Adrenal gland (tissue), 9 donors: ENCODE measurements at regions not wholly inside any gene's neighbourhood (a gene's known extent, or its start where the extent isn't known, plus 50 kb on each side); places are given as distances from the start of the nearest gene placed in this dataset.

Source experiments
- DNase-seq, 7 donors: peaks; one replicate each; pipeline ENCODE4 v3.0.0-alpha.2; 2019 to 2020
- H3K27ac ChIP-seq, 5 donors: fragments of 200-600 bp; sonication (generic) in 4 of 5; 1 replicate in 3 of 5; 2 replicates in 2 of 5; pipeline versions ENCODE4 v1.5.1 to v1.8.0; 2016 to 2020; ENCODE audit warnings: mild to moderate bottlenecking in 1 of 5
- H3K27me3 ChIP-seq: fragments of 200-600 bp; 2 replicates; pipeline ENCODE4 v1.8.0; 2021
- H3K36me3 ChIP-seq, 2 donors: fragments of 200-600 bp; replicated peaks in 1 of 2; 1 replicate in 1 of 2; 2 replicates in 1 of 2; pipeline versions ENCODE4 v1.5.1 to v1.8.0; 2018 to 2022
- H3K4me1 ChIP-seq, 2 donors: fragments of 200-600 bp; replicated peaks in 1 of 2; 1 replicate in 1 of 2; 2 replicates in 1 of 2; pipeline versions ENCODE4 v1.5.1 to v1.8.0; 2018 to 2021
- H3K4me3 ChIP-seq, 4 donors: fragments of 200-600 bp; sonication (generic) in 3 of 4; one replicate each; pipeline ENCODE4 v1.5.1; 2016 to 2018
- H3K9me3 ChIP-seq, 3 donors: fragments of 200-600 bp; sonication (generic) in 1 of 3; replicated peaks in 1 of 3; 1 replicate in 2 of 3; 2 replicates in 1 of 3; pipeline versions ENCODE4 v1.5.1 to v1.8.0; 2016 to 2021
- POLR2A ChIP-seq, 2 donors: fragments of 450-650 bp; IDR thresholded peaks; one replicate each; pipeline ENCODE4 v1.6.1; 2017; ENCODE audit warnings: antibody characterized with exemption in 2 of 2, mild to moderate bottlenecking in 2 of 2, moderate library complexity in 1 of 2
- WGBS, 4 donors: extraction: QIAGEN DNeasy Blood & Tissue Kit in 2 of 4; methylation state at CpG; one replicate each; pipeline versions ENCODE4 v1.1.5 to v1.1.7; 2013 to 2017; 5-methylcytosine and 5-hydroxymethylcytosine counted together
- intact Hi-C, 2 donors: fragments of 100-400 bp; cut with DNase I; formaldehyde crosslinking; loops; one replicate each; pipeline versions ENCODE4 v1.14.1 to v1.15.0; 2022 to 2023
- TF ChIP-seq, protein P1 (sequence below), 6 experiments: fragments of 450-650 bp in 4 of 6; fragments of 200-600 bp in 2 of 6; sonication (generic) in 1 of 6; IDR thresholded peaks; 1 replicate in 5 of 6; 2 replicates in 1 of 6; pipeline versions ENCODE4 v1.5.1 to v1.8.0; 2016 to 2021; ENCODE audit warnings: antibody characterized with exemption in 6 of 6, mild to moderate bottlenecking in 2 of 6, moderate library complexity in 1 of 6
- donor health status: healthy with polysubstance abuse.
- donor health status: Bipolar disorder and iron deficiency.
- donor health status: DM: yes; HTN: yes; CAD: no.
- donor health status: DM: no; HTN: no; CAD: no.
- donor health status: DM: no; HTN: no; CAD: no.

DNA sequence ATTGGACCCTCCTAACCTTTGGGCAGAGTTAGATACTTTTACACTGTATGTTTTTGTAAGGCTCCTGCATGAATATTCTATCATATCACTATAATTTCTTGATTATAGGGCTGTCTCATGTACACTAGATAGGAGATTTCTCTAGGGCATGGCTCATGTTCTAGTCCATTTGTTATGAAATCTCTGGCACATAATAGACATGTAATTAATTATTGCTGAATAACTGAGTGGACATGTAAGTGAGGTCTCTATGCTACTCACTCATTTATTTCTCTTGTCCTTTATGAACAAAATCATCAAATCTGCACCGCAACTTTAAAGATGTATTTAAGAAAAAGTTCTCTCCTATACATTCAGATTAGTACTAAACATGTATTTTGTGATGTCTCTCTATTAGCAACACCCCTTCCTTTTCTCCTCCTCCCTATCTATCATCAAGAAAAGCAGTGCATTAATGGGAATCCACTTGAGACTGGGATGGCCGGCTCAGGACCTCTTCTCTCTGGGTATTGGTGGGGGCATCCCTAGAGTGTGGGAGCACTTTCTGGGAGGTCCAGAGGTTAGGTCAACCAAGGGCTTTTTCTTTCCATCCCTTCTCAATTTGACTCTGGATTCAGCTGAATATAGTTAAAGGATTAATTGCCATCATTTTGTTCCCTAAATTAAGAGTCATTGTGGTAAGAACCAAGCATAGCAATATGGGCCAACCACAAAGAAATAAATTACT is 168.0 kb upstream of the HMGA2 start:
- TF ChIP-seq, protein P1, sequence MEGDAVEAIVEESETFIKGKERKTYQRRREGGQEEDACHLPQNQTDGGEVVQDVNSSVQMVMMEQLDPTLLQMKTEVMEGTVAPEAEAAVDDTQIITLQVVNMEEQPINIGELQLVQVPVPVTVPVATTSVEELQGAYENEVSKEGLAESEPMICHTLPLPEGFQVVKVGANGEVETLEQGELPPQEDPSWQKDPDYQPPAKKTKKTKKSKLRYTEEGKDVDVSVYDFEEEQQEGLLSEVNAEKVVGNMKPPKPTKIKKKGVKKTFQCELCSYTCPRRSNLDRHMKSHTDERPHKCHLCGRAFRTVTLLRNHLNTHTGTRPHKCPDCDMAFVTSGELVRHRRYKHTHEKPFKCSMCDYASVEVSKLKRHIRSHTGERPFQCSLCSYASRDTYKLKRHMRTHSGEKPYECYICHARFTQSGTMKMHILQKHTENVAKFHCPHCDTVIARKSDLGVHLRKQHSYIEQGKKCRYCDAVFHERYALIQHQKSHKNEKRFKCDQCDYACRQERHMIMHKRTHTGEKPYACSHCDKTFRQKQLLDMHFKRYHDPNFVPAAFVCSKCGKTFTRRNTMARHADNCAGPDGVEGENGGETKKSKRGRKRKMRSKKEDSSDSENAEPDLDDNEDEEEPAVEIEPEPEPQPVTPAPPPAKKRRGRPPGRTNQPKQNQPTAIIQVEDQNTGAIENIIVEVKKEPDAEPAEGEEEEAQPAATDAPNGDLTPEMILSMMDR (IDR thresholded peaks at IDR 0.05): no peak
- TF ChIP-seq POLR2A (IDR thresholded peaks at IDR 0.05): no peak
- H3K4me3 ChIP-seq: no peak overlapping the region
- no peaks in the 10 kb centered on the region for H3K27me3 ChIP-seq
- H3K9me3 ChIP-seq: no peaks in the 10 kb centered on the region
- WGBS, 4 donors: 90 to 97% (median 93%) methylated on average over 2 of the region's 2 CpGs
- no peak overlapping the region for H3K27ac ChIP-seq
- intact Hi-C loops: no loop called here
- H3K36me3 ChIP-seq: no peaks in the 10 kb centered on the region
- DNase-seq: no peak
- H3K4me1 ChIP-seq: no peaks in the 10 kb centered on the region

DNA sequence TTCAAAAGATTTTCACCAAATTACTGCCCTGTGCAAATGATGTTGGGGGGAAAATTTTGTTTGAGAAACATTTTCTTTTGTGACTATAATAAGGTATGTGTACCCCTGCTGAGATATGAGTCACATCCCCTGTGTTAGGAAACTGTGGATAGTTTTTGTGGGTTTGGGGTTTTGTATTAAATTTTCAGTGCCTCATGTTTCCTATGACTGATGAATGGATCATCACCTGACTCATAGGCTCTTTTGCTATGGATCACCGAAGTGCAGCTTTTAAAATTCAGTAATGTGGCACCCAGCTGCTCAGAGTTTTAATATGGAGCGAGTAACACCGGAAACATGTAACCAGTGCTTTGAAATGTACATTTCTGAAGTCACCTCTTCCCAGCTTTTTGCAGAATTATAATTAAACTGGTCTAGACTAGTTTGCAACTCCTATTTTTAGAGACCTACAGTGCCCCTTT is 167.4 kb upstream of the HMGA2 start:
- 59 to 81% (median 79%) methylated on average over 3 of the region's 3 CpGs for WGBS, 4 donors
- no peaks in the 10 kb centered on the region for H3K4me1 ChIP-seq
- TF ChIP-seq POLR2A (IDR thresholded peaks at IDR 0.05): no peak
- TF ChIP-seq, protein P1 (IDR thresholded peaks at IDR 0.05): no peak
- no peak for DNase-seq
- H3K9me3 ChIP-seq: no peaks in the 10 kb centered on the region
- no peak overlapping the region for H3K4me3 ChIP-seq
- no peaks in the 10 kb centered on the region for H3K27me3 ChIP-seq
- H3K27ac ChIP-seq: no peak overlapping the region
- no peaks in the 10 kb centered on the region for H3K36me3 ChIP-seq
- intact Hi-C loops: no loop called here

DNA sequence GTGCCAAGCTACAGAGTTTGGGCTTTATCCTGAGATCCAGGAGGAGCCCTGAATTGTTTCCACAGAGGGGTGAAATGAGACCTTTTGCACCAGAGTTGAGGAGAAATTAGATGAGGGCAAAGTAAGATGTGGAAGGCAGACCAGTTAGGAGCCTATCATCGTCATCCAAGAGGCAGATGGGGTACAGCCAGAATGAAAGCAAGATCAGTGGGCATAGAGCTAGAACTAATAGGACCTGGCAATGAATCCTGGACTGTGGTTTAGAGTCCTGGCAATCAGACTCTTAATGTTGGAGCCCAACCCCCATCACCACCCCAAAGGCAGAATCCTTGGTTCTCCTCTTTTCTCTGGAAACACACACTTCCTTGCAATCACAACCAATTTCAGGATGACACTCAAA is 166.6 kb upstream of the HMGA2 start:
- no peak overlapping the region for H3K27ac ChIP-seq
- no peaks in the 10 kb centered on the region for H3K36me3 ChIP-seq
- H3K4me1 ChIP-seq: no peaks in the 10 kb centered on the region
- WGBS, 4 donors: 86 to 100% (median 95%) methylated on average over 1 of the region's 1 CpG; no CpG with 5 or more reads in 1 of the 4 donors
- TF ChIP-seq, protein P1 (IDR thresholded peaks at IDR 0.05): no peak
- no peak for TF ChIP-seq POLR2A (IDR thresholded peaks at IDR 0.05)
- DNase-seq: no peak
- intact Hi-C loops: no loop called here
- H3K9me3 ChIP-seq: no peaks in the 10 kb centered on the region
- H3K27me3 ChIP-seq: no peaks in the 10 kb centered on the region
- no peak overlapping the region for H3K4me3 ChIP-seq

DNA sequence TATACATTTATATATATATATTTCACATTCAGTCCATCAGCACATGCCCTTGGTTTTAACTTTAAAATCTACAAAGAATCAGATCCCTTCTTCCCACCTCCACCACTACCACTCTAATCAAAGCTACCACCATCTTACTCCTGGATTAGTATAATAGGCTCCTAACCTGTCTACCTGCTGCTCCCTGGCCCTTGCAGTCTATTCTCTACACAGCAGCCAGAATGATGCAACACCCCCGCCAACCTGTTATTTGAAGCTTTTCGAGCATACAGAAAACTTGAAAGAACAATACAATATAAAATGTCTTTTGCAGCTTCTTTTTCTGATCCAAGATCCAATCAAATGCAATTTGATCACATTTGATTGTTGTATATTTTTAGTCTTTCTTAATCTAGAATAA is 165.9 kb upstream of the HMGA2 start:
- no peak for DNase-seq
- TF ChIP-seq, protein P1 (IDR thresholded peaks at IDR 0.05): no peak
- no peak for TF ChIP-seq POLR2A (IDR thresholded peaks at IDR 0.05)
- H3K4me1 ChIP-seq: no peaks in the 10 kb centered on the region
- H3K9me3 ChIP-seq: no peaks in the 10 kb centered on the region
- H3K36me3 ChIP-seq: no peaks in the 10 kb centered on the region
- 88 to 92% (median 91%) methylated on average over 2 of the region's 2 CpGs for WGBS, 4 donors
- no peak overlapping the region for H3K27ac ChIP-seq
- H3K27me3 ChIP-seq: no peaks in the 10 kb centered on the region
- no peak overlapping the region for H3K4me3 ChIP-seq
- intact Hi-C loops: no loop called here
